ENCODE measurements at regions not wholly inside any gene's neighbourhood (a gene's known extent, or its start where the extent isn't known, plus 50 kb on each side); places are given as distances from the start of the nearest gene placed in this dataset.
"Not testable (repeated sequence)": the region's sequence is repeated elsewhere in the genome, so short reads cannot be mapped to it uniquely, and the experiment has no call there.

DNA sequence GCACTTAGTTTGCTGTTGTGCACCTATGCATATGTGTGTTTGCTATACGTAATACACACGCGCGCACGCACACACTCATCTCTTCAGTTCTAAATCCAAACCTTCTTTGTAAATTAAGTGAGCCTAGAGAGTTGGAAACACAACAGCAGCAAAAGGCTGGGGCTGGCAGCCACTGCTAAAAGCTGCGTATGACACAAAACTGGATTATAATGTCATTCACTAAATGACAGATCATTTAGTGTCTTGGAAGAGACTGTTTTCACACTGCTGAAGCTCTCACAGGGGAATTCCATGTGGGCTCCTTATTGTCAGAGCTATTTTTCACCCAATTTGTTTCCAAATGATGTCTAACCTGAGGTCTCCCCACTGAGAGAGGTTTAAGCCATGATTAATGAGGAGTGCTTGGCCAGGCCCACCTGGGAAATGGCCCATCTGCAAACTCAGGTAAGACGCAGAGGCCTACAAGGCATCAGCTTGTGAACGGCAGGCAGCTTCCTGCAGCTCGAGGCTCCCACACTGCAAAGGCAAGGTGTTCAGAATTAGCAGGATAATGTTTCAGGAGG lies 94.2 kb downstream of the OLIG3 start:
- no peak for DNase-seq (ENCODE audit: low read depth, low spot score)

DNA sequence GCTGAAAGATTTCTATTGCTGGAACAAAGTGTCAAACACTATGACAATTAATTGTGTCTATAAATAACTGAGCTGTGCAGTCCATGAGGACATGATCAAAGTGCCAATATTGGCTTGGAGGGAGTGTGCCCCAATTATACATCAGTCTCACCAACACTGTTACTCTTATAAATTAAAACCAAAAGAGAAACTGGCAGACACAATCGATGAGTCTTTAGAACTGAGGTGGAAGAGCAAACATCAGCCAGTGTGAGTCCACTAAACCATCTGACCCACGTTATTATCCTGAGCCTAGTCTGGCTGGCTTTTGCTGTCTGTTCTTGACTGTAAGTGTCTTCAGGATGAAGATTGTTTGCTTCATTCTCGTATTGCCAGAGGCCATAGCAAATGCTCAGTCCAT lies 98.9 kb downstream of the OLIG3 start:
- DNase-seq (ENCODE audit: low read depth, low spot score) = no peak

DNA sequence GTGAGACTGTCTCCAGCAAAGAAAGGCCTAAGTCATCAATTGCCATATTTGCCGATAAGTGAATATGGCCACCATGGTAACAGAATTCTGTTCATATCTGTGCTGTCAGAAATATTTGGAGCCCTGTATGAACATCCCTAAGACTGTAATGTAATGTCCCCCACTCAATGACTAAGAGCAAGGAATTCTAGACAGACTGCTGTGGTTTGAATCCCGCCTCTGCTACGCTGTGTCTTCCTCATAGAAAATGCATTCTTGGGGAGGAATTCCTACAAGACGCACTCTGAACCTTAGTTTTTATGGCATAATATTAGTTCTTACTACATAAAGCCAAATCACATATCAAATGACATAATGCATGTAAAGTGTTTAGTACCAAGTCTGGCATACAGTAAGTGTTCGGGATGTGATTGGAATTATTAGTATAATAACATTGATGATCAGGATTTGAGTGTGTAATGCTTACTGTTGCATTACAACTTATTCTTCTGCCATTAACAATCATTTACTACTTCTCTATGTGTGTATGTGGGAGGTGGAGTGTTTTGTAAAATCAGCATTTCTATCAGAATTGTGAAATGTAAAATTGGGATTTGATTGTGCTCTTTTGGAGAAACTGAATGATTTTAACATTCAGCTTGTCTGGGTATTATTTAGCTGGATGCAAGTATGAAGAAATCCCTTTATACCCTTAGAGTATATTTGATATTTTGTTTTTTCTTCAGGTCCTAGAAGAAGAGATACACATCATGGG lies 103.0 kb downstream of the OLIG3 start:
- no peak for DNase-seq (ENCODE audit: low read depth, low spot score)

DNA sequence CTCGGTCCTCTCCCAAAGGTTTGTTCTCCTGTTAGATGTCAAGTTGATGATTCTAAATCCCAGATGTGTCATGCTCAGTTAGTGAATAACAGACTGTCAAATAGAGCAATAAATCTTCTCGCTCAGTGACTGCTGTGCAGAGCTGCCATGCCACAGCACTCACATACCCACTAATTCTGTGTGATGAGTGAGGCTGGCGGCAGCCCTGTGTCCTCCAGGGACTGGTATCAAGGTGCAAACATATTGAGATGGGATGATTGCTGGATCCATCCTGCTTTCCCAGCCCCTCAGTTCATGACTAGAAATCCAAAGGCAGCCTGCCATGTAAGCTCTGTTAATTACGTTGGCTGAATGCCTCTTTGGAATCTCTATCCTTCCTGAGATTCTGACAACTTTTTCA lies 103.9 kb downstream of the OLIG3 start:
- no peak for DNase-seq (ENCODE audit: low read depth, low spot score)

DNA sequence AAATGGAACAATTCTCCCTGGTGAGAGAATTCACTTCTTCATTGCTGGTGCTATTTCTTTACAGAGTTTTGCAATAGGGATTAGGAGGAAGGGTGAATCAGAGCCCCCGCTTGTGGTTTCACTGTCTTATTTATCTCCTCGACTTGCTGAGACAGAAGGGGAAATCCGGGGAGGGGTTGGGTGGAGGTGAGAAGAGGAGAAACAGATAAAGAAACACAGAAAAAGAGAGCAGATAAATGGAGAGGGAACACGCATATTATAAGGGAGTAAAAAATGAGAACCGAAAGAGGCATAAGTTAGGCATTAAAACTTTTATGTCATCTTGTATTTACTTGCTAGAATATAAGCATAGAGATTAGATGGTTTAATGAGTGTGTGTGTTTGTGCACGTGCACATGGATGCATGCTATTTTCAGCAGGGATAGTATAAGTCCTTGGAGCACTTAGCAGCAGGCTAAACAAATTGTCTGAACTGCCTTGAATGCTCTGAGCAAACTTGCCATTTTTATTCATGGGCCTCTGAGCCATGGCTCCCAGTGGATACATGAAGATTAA lies 105.0 kb downstream of the OLIG3 start:
- no peak for DNase-seq (ENCODE audit: low read depth, low spot score)

DNA sequence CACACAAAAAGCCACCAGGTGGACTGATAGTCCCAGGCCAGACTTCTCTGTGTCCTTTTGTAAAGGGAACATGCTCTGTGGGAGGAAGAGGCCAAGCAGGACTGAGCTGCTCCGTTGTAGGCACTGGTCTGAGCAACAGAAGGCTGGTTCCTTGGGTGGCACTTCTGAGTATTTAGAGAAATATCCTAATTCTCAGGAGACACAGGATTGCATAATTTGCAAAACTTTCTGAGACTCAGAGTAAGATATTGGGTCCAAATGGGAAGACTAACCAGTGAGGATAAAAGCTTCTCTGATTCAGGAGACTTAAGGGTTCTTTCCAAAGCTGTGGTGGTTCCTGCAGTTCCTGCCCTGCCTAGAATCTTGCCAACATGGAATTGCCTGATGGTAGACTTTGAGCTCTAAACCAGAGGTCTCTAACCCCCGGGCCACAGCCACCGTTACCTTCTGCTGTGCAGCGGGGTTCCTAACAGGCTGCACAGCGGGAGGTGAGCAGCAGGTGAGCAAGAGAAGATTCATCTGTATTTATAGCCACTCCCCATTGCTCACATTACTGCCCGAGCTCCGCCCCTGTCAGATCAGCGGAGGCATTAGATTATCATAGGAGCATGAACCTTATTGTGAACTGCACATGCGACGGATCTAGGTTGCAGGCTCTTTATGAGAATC lies 107.0 kb downstream of the OLIG3 start:
- DNase-seq (ENCODE audit: low read depth, low spot score) = no peak

DNA sequence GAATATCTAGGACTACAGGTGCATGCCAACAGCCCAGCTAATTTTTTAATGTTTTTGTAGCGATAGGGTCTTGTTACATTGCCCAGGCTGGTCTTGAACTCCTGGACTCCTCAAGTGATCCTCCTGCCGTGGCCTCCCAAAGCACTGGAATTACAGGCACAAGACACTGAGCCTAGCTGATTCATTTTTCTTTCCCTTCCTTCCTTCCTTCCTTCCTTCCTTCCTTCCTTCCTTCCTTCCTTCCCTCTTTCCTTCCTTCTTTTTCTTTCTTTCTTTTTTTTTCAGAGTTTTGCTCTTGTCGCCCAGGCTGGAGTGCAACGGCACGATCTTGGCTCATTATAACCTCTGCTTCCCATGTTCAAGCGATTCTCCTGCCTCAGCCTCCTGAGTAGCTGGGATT lies 110.9 kb downstream of the OLIG3 start:
- DNase-seq (ENCODE audit: low read depth, low spot score) = not testable (repeated sequence)

DNA sequence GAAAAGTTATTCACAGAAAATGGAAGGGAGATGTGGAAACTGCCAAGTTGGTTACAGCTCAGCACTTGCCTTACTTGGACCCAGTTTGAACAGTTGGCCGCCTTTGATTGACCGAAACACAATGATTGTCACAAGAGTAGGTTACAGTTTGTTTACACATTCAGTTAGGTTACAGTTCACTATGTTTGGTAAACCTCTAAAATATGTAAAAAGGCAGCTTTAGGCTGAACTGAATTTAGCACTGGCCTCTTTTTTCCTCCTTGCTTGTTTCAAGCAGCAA lies 116.2 kb downstream of the OLIG3 start:
- no peak for DNase-seq (ENCODE audit: low read depth, low spot score)

DNA sequence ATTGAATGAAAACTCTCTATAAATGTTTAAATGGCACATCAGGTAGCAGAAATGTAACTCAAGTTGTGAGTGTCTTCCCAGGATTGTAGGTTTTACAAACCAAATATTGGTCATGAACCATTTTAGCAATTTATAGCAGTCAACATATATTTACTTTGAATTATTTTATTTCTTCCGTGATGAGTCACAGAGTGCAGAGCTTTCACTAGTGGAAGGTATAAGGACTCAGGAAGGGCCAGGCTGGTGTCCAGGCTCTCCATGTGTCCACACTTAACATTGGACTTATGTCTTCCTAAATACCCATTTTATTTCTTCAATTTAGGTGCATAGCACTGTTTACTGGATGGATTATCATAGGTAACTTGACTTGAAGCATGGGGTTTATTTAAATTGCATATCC lies 120.9 kb downstream of the OLIG3 start:
- no peak for DNase-seq (ENCODE audit: low read depth, low spot score)

DNA sequence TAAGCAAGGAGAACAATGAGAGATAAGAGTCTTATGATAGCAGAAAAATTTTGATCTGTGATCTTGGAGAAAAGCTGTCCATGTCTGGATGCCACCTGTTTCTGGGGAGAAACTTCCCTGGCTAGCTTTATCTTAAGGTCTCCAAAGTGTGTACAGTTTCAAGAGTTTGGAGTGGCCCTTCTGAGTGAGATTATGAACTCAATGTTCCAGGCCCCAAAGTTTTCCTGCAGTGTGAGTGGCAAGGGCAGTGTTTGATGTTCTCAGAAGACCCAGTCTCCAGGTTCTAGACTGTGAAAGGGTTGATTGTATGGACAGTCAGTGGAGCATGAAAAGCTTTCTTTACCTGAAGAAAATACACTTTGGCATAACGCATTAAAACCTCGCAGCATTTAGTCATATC lies 121.7 kb downstream of the OLIG3 start:
- DNase-seq (ENCODE audit: low read depth, low spot score) = no peak

DNA sequence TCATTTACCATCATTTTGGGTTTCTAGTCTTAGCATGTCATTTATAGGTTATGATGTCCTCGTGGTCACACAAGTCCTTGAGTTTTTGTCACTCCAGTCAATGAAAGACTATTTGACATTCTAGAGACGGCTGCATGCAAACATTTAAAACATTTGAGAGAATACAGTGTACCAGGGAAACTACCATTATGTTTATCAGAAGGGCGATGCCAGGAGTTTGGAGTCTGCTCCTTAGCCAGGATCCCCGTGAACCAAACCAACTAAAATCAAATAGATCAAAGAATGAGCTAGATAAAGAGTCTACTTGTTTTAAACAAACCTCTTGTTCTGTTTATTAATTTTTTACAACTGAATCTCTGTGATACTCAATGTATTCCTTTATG lies 122.6 kb downstream of the OLIG3 start:
- DNase-seq (ENCODE audit: low read depth, low spot score) = no peak

DNA sequence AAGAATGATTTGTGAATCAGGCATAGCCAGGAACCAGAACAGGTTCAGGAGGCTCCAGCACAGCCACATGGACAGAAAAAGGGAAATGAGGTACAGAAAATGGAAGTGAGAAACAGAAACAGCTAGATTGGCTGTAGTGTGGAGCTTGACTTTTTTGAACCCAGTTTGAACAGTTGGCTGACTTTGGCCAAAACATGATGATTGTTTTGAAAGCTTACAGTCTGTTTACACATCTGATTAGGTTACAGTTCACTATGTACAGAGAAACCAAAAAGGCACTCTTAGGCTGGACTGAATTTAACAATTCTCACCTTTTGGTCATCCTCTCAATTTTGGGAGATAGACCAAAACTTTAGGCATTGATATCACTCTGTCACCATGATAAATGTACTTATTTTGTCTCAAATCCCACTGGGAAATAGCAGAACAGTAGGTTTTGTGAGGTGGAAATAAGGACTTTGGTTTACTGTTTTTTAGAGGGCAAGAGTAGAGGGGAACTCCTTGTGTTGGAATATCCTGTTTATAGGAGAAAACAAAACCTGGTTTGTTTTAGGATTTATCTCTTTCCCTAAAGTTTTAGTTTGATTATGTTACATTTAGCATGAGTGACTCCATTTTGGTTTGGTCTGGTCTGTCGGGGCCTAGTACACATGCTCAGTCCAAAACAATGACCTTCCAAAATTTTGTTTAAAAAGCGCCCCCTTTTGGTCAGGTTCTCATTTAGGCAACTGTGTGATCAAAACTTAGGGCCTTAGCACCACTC lies 123.1 kb downstream of the OLIG3 start:
- no peak for DNase-seq (ENCODE audit: low read depth, low spot score)

DNA sequence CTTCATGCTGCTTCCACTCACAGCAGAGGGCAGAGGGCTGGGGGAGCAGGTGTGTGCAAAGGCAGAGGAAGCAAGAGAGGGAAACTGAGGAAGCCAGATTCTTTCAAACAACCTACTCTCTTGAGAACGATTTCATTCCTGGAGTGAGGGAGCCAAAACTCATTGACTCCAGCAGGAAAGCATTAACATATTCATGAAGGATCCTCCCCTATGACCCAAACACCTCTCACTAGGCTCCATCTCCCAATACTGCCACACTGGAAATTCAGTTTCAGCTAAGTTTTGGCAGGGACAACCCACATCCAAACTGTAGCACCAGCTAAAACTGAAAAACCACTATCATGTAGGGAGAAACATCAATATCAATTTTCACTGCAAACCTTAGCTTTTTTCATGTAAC lies 125.1 kb downstream of the OLIG3 start:
- no peak for DNase-seq (ENCODE audit: low read depth, low spot score)

DNA sequence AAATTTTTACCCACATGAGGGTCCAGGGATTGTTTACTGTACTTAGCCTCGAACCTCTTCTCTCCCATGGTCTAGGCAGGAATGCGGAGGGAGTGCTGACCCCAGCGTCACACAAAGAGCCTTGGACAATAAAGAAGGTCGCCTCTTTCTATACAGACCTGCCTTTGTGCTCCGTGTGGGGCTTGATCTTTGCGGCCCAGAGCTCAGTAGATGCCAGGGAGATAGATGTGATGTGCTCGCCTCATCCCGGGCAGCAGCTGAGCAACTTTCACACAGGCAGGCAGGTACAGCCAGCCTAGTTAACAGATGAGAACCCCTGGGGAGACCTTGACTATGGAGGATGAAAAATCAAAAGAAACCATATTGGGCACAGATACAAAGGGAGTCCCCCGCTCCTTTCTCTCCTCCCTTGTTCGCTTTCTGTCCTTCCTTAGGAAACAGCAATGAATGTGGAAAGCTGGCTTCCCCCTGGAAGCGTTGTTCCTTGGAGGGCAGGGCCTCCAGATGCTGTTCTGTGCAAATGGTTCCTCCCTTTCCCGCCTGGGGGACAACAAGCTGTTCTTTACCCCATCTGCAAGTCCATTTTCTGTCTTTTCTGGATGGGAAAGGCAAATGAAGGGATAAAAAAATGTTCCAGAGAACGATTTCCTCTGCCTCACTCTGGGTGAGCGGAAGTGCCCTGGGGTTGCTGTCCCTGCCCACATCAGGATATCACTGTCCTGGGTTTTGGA lies 128.3 kb downstream of the OLIG3 start:
- no peak for DNase-seq (ENCODE audit: low read depth, low spot score)

DNA sequence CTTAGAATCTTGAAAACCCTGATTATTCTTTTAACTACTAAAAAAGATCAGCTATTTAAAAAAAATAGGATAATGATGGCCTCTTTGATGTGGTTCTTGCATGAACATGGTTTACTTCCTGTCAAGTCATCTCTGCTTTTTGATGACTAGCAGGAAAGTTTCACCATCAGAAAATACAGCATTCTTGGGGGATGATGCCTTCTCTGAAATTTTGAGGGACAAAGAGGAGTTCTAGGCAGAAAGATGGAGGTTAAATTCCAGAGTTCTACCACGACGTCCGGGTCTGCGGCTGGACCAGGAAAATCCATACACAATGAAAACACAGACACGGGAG lies 130.4 kb downstream of the OLIG3 start:
- no peak for DNase-seq (ENCODE audit: low read depth, low spot score)

DNA sequence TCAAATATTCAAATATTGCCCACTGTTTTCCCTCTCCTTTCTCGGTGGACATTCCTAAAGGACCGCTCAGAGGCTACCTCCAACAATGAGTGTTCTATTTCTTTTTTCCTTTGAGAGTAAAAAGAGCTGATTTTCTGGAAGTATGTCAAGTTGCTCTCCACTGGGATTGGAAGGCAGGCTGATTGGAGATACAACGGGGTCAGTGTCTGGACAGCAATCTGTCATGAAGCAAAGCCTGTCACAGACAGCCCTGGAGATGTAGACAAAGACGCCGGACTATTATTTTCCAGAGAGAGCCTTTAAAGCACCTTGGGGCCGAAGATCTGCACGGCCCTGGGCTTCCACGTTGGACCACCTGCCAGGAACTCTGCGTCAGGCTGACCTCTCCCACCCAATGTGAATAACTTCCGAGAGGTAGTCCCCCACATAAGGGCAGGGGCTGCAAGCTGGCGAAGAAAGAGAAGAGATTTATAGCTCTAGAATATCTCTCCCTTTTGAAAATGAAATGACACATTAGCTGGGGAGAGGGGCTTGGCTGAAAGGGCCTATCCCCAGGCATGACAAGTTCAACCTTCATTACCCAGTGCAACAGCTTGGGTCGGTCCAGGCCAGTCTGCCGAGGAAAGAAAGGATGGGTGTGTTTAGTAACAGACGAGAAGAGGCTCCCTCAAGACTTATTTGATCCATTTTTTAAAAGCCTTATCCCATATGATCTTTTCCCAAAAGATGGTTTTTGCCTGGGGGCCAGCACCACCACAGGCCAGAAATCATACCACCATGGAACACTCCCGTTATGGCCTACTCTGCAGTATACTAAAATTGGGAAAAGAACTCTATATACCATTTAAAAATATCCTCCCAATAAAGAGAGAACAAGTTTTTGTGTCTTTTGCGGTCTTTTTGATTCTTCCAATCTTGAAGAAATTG lies 131.1 kb downstream of the OLIG3 start:
- peak; percentile 27 for DNase-seq (ENCODE audit: low read depth, low spot score)

DNA sequence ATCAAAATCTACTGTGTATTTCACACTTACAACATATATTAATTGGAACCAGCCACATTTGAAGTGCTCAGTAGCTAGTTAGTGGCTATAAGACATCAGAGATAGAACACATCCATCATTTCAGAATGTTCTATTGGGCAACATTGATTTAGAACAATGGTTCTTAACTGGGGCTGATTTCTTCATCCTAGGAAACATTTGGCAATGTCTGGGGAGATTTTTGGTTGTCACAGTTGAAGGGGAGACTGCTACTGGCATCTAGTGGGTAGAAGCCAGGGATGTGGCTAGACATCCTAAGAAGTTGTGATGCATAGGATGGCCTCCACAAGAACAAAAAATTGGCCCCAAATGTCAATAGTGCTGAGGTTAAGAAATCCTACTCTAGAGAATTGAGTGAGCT lies 132.5 kb downstream of the OLIG3 start:
- no peak for DNase-seq (ENCODE audit: low read depth, low spot score)

DNA sequence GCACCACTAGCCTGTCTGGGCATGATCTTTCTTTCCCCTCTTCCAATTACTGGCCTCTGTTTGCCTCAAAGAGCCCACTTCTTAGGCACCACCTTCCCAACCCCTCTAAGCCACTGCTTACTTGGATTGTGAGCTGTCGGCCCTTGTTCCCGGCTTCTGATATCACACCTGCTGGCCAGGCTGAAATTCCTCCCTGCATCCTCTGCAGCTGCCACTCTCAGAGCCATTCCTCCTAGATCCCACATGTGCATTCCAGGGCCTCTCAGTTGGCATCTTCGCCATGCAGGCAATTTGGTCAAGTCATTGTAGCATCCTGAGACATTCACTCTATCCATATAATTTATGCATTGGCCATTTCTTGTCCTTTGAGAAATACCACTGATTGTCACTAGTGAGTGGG lies 135.9 kb downstream of the OLIG3 start:
- no peak for DNase-seq (ENCODE audit: low read depth, low spot score)

DNA sequence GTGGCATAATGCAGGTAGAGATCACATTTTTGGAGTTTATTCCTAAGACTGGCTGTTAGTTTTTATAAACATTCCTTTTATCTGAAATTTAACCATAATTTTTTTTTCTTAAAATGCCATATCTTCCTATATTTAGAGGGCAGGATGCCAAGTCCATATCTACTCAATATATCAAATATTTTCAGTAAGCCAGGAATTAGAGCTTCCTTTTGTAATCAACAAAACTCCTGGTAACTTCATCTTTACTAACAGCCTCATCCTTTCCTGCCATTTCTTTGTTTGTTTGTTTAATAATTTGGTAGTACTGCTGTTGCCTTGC lies 136.3 kb downstream of the OLIG3 start:
- DNase-seq (ENCODE audit: low read depth, low spot score) = no peak

DNA sequence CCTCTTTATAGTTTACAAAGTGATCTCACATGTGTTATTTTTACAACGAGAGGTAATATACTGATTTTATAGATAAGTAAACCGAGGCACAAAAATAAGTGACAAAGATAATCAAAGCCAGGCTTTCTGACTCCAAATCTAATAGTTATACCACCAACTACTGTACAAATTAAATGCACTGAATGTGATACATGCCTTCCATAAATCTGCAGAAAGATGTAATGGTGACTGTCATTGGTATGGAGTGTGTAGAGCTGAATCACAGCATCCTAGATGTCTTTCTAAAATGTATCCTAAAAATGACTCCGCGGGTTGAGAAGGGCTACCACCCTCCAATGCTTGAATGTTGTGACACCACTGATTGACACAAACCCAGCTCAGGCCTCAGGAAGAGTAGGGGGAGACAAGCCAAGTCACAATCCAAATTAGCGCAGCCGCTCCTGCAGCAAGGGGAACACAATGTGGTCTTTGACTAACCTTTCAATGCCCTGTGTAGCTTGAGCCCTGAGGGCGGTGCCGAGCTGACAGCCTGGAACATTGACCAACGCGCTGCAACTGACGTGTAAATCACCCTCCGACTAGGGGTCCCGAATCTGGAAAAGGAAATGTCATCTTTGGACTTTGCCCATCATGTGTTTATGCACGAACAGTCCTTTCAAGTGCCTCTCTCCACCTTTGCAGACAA lies 136.8 kb downstream of the OLIG3 start:
- no peak for DNase-seq (ENCODE audit: low read depth, low spot score)

All from astrocyte of the hippocampus (primary cell).